GM13976 (cell line): ENCODE measurements at regions not wholly inside any gene's neighbourhood (a gene's known extent, or its start where the extent isn't known, plus 50 kb on each side); places are given as distances from the start of the nearest gene placed in this dataset.
A peak's percentile ranks its signal among the peaks of the same experiment; 100 is the strongest.
"Not testable (repeated sequence)": the region's sequence is repeated elsewhere in the genome, so short reads cannot be mapped to it uniquely, and the experiment has no call there.

Source experiments
- DNase-seq: peaks from one replicate; pipeline ENCODE4 v3.0.0; 2012; ENCODE audit warnings: low spot score
- in situ Hi-C: fragments of 300-500 bp; cut with MboI; formaldehyde crosslinking; loops from one replicate; pipeline ENCODE4 v1.12.0; 2022; ENCODE audit warnings: low sequenced_read_pairs, mixed read lengths, inconsistent platforms; ENCODE audit not compliant: unreplicated experiment
- TF ChIP-seq, protein P1 (sequence below): IDR thresholded peaks from 2 replicates; pipeline ENCODE4 v1.5.1; 2012; ENCODE audit warnings: borderline replicate concordance, mild to moderate bottlenecking; ENCODE audit not compliant: insufficient read depth; ENCODE audit errors: extremely low read depth, missing control alignments, control extremely low read depth

DNA sequence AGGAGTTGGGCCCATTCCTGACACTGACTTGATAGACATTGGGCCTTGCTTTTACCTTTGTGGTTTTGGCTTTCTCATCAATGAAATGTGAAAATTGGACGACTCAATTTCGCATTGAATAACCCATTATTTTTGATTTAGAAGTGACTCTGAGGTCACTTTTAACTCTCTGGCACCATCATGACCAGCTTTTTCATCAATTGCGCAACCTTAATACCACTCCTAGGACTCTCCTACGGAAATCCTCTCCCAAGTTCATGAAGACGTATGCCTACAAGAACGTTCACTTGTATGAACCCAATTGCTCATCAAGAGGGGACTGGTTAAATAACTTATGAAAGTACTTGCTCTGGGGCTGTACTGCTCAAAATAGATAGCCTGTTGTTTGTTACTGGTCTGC, 86.7 kb upstream of the CHD6 start:
- DNase-seq: no peak
- TF ChIP-seq, protein P1, sequence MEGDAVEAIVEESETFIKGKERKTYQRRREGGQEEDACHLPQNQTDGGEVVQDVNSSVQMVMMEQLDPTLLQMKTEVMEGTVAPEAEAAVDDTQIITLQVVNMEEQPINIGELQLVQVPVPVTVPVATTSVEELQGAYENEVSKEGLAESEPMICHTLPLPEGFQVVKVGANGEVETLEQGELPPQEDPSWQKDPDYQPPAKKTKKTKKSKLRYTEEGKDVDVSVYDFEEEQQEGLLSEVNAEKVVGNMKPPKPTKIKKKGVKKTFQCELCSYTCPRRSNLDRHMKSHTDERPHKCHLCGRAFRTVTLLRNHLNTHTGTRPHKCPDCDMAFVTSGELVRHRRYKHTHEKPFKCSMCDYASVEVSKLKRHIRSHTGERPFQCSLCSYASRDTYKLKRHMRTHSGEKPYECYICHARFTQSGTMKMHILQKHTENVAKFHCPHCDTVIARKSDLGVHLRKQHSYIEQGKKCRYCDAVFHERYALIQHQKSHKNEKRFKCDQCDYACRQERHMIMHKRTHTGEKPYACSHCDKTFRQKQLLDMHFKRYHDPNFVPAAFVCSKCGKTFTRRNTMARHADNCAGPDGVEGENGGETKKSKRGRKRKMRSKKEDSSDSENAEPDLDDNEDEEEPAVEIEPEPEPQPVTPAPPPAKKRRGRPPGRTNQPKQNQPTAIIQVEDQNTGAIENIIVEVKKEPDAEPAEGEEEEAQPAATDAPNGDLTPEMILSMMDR: no peak
- in situ Hi-C loops: no loop called here

DNA sequence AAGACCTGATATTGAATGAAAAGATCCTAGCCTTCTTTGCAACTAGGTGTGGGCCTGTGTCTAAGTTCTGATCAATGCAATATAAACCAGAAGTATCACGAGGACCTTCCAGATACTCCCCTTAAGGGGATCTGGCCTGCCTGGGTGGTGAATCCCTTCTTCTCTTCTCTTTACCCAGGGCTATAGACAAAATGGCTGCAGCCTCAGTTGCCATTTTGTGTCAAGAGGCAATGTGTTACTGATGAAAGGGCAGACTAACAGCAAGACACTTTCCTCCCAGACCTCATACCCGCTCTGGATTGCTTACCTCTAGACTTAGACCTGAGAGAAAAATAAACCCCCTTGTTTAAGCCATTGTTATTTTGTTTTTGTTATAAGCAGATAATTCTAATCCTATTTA, 84.5 kb upstream of the CHD6 start:
- TF ChIP-seq, protein P1: no peak
- DNase-seq: no peak
- in situ Hi-C loops: no loop called here

DNA sequence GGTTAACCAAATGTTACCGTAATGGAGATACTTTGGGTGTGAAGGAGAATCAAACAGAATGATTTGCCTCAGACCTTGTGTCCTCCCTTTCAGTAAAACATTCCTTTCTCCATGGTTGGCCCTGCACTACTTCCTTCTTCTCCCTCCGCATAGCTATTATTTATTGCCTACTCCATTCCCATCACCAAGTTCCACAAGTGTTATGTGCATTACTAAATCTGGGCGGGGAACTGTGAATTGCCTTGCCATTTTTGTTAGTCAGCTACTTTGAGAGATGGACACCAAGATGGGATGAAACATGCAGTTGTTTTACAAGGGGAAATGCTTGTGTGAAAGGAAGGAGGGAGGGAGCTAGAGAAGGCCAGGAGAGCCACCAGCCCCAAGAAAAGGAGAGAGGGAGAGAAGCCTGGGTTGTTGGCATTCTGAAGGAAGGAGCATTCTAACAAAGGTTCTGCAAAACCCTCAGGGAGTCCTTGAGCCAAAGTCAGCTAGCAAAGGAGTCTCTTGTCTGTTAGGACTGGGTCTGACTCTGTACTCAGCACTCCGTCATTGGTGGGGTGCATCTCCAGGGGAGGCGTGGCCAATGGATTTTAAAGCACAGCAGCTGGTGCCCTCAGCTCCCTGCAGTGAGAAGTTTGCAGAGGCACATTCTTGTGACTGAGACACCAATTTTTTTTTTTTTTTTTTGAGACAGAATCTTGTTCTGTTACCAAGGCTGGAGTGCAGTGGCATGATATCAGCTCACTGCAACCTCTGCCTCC, 83.6 kb upstream of the CHD6 start:
- TF ChIP-seq, protein P1: no peak
- DNase-seq: no peak
- in situ Hi-C loops: no loop called here

DNA sequence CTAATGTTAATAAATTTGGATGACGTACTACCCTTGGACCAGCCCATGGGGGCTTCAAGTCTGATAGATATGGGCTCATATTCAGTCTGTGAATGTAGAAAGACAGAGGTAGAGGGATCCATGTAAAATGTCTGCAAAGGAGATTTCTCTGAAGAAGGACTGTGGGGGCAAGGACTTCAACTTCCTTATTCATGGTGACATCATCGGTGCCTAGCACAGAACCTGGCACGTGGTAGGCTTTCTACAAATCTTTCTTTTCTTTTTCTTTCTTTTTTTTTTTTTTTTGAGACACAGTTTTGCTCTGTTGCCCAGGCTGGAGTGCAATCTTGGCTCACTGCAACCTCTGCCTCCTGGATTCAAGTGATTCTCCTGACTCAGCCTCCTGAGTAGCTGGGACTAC, 81.5 kb upstream of the CHD6 start:
- DNase-seq, in situ Hi-C loops: not testable (repeated sequence)

DNA sequence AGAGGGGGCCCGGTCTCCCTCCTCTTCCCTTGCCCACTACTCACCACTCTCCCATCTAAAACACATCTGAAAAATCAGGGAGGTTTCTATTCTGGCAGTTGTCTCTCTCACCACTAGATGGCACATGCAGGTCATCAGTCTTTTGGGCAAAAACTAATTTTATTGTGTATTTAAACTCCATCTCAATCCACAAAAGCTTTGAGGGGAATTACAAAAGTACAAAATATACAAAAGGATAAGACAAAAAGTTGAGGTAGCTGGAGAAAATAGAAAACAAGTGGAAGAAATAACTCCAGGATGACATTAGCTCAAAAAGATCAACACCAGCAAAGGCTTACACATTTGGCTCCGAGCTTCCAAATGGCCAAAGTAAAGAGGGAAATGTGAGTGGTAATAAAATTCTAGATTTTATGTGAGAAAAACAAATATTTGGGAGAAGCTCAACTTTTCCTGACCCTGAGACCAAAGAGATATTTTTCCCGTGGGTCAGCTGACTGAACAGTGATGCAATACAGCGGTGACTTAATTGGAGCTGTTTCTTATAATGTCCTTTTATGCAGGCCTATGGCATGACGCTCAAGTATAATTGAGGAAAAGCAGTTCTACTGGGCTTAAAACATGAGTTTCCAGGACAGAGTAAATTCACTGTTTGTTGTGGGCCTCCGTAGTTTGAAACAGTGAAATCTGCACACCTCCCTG, 79.8 kb upstream of the CHD6 start:
- in situ Hi-C loops: no loop called here

DNA sequence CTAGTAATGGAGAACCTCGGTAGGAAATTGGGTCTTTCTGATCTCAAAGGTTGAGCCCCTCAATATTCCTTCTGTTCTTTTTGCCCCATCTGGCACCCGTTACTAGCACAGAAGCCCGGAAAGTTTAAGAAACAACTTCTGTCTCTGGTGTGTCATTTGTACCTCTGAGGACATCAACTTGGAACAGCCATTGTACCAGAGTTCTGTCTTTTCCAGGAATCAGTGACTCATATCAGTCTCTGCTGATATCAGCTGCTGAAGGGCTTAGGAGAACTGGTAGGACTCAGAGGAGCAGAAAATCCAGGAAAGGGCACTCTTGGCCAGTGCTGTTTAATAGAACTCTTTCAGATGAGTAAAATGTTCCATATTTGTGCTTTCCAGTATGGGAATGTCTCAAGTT, 78.3 kb upstream of the CHD6 start:
- DNase-seq: no peak
- in situ Hi-C loops: no loop called here
- TF ChIP-seq, protein P1: no peak

More for the DNA sequence above, 79.8 kb upstream of the CHD6 start:
- TF ChIP-seq, protein P1: peak; percentile 77
- DNase-seq: peak; percentile 45

DNA sequence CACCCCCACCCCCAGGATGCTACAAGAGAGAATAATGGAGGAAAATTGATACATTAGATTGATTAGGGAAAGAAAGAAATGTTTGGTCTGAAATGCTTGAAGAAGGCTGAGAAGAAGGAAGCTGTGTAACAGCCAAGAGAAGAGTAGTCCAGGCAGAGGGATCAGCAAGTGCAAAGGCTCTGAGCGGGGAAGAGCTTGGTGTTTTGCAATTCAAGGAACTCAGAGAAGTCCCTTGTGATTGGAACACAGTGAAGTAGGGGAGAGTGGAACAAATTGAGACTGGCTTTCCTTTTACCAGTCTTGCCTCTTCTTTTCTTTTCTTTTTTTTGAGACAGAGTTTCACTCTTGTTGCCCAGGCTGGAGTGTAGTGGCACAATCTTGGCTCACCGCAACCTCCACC, 76.6 kb upstream of the CHD6 start:
- DNase-seq: no peak
- in situ Hi-C loops: no loop called here
- TF ChIP-seq, protein P1: no peak
